Stimulated activated effector memory CD8-positive, alpha-beta T cell treated with anti-CD3 and anti-CD28 coated beads, Interleukin-12 subunit alpha, Interleukin-12 subunit beta, amount 100 ng/mL, for 72 hours (primary cell): ENCODE measurements at regions not wholly inside any gene's neighbourhood (a gene's known extent, or its start where the extent isn't known, plus 50 kb on each side); places are given as distances from the start of the nearest gene placed in this dataset.
"Not testable (repeated sequence)": the region's sequence is repeated elsewhere in the genome, so short reads cannot be mapped to it uniquely, and the experiment has no call there.

Experiments used
- ATAC-seq: fragments of 150-1000 bp; cut with Tn5 transposase; 2 replicates; pipeline ENCODE4 v1.10.0; 2021
- DNase-seq, 2 donors: peaks; one replicate each; pipeline ENCODE4 v3.0.0; 2021 to 2022; ENCODE audit warnings: low spot score in 2 of 2
- H3K27ac Mint-ChIP-seq: one replicate; pipeline ENCODE4 v1.8.0; 2022; ENCODE audit warnings: mild to moderate bottlenecking, mixed read lengths
- H3K36me3 Mint-ChIP-seq: one replicate; pipeline ENCODE4 v1.8.0; 2022; ENCODE audit warnings: mild to moderate bottlenecking, mixed read lengths
- H3K4me1 Mint-ChIP-seq: one replicate; pipeline ENCODE4 v1.8.0; 2022; ENCODE audit warnings: mixed read lengths
- H3K4me3 Mint-ChIP-seq: one replicate; pipeline ENCODE4 v1.8.0; 2022; ENCODE audit warnings: mild to moderate bottlenecking, mixed read lengths
- H3K9me3 Mint-ChIP-seq: one replicate; pipeline ENCODE4 v1.8.0; 2022; ENCODE audit warnings: mixed read lengths

DNA sequence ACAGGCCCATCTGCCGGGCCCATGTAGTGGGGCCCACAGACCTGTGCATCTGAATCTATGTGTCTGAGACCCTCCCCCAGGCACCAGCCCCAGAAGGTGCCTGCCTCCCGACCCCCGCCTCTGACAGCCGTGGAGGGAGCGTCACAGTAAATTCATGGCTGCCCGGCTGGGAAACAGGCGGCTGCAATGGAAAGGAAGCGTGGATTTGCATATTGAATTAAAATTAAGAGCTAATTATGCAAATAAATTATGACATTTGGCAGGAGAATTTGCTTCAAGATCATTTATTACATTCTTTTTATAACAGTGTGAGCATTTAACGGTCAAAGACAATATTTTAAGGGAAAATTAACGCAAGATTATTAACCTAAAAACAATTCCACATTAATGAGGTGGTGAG, 92.3 kb downstream of the HIF1AN start:
- Mint-ChIP-seq H3K36me3 (no peaks in the 10 kb centered on the region), H3K27ac (no peak overlapping the region), H3K4me3 (no peak overlapping the region), H3K4me1 (no peaks in the 10 kb centered on the region), H3K9me3 (no peaks in the 10 kb centered on the region)
- no peak for DNase-seq
- ATAC-seq = no peak

- no peaks in the 10 kb centered on the region for H3K4me1 Mint-ChIP-seq
- no peak overlapping the region for H3K27ac Mint-ChIP-seq
- H3K36me3 Mint-ChIP-seq = no peaks in the 10 kb centered on the region
- DNase-seq (no peak), ATAC-seq (no peak)
- H3K9me3 Mint-ChIP-seq = no peaks in the 10 kb centered on the region
- no peak overlapping the region for H3K4me3 Mint-ChIP-seq
These were observed 95.4 kb downstream of the HIF1AN start for GRCh38 chr10:100631192-100631591.

- peak; percentile 31 for ATAC-seq
- no peak overlapping the region for H3K4me3 Mint-ChIP-seq
These were observed 96.3 kb downstream of the HIF1AN start for GRCh38 chr10:100632027-100632426.

GRCh38 chr10:100634034-100634433, 98.3 kb downstream of the HIF1AN start:
- DNase-seq = no peak
- no peaks in the 10 kb centered on the region for H3K4me1 Mint-ChIP-seq
- H3K36me3 Mint-ChIP-seq = no peaks in the 10 kb centered on the region
- H3K27ac Mint-ChIP-seq = no peak overlapping the region
- no peaks in the 10 kb centered on the region for H3K9me3 Mint-ChIP-seq
- no peak for ATAC-seq
- H3K4me3 Mint-ChIP-seq = no peak overlapping the region

More at GRCh38 chr10:100632027-100632426, 96.3 kb downstream of the HIF1AN start:
- Mint-ChIP-seq H3K36me3 (no peaks in the 10 kb centered on the region), H3K27ac (no peak overlapping the region), H3K9me3 (no peaks in the 10 kb centered on the region), H3K4me1 (no peaks in the 10 kb centered on the region)
- DNase-seq = no peak

- Mint-ChIP-seq H3K4me1 (peaks cover 2% of the 10 kb centered on the region), H3K36me3 (no peaks in the 10 kb centered on the region), H3K27ac (no peak overlapping the region), H3K9me3 (no peaks in the 10 kb centered on the region), H3K4me3 (no peak overlapping the region)
- DNase-seq (no peak), ATAC-seq (no peak)
These were observed 101.3 kb downstream of the HIF1AN start for GRCh38 chr10:100636848-100637553.

DNA sequence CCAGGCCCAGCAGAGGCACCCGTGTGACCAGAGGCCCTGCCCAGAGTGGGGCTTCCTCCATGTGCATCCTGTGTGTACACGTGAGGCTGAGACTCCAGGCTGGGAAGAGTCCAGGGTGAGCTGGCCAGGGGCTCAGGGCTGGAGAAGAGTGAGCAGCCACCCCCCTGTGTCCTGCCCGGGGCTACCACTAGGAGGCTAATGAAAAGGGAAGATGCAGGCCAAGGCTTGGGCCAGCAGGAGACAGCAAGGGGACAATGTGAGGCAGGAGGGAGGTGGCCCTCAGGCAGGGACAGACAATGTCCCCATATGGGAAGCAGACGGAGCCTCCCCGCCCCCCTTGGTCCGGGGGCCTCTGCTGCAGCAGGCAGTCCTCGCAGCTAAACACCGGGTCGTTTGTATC, 102.0 kb downstream of the HIF1AN start:
- Mint-ChIP-seq H3K36me3 (no peaks in the 10 kb centered on the region), H3K27ac (no peak overlapping the region), H3K4me1 (peaks cover 10% of the 10 kb centered on the region), H3K4me3 (no peak overlapping the region), H3K9me3 (no peaks in the 10 kb centered on the region)
- ATAC-seq (peak; percentile 55), DNase-seq (no peak)

DNA sequence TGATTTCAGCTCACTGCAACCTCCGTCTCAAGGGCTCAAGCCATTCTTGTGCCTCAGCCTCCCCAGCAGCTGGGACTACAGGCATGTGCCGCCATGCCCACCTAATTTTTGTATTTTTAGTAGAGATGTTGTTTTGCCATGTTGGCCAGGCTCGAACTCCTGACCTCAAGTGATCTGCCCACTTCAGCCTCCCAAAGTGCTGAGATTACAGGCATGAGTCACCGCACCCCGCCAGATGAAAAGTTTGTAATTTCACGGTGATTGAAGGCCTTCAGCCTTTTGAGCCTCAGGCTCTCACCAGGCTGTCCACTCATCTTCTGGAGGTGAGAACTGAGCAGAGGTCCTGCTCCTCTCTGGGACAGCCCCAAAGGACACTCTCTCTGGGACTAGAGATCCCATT, 103.2 kb downstream of the HIF1AN start:
- H3K4me1 Mint-ChIP-seq = peaks cover 11% of the 10 kb centered on the region
- not testable (repeated sequence) for H3K36me3 Mint-ChIP-seq, H3K9me3 Mint-ChIP-seq, ATAC-seq, DNase-seq, H3K4me3 Mint-ChIP-seq, H3K27ac Mint-ChIP-seq

GRCh38 chr10:100642295-100642994, 102.9 kb upstream of the PAX2 start:
- Mint-ChIP-seq H3K9me3 (no peaks in the 10 kb centered on the region), H3K27ac (no peak overlapping the region), H3K4me1 (peaks cover 11% of the 10 kb centered on the region), H3K36me3 (no peaks in the 10 kb centered on the region), H3K4me3 (no peak overlapping the region)
- DNase-seq (no peak), ATAC-seq (peak; percentile 62)

- ATAC-seq = peak; percentile 19
- DNase-seq = no peak
- Mint-ChIP-seq H3K36me3 (no peaks in the 10 kb centered on the region), H3K9me3 (no peaks in the 10 kb centered on the region), H3K4me1 (peaks cover 11% of the 10 kb centered on the region), H3K27ac (no peak overlapping the region), H3K4me3 (no peak overlapping the region)
These were observed 100.3 kb upstream of the PAX2 start for GRCh38 chr10:100645091-100645490.

DNA sequence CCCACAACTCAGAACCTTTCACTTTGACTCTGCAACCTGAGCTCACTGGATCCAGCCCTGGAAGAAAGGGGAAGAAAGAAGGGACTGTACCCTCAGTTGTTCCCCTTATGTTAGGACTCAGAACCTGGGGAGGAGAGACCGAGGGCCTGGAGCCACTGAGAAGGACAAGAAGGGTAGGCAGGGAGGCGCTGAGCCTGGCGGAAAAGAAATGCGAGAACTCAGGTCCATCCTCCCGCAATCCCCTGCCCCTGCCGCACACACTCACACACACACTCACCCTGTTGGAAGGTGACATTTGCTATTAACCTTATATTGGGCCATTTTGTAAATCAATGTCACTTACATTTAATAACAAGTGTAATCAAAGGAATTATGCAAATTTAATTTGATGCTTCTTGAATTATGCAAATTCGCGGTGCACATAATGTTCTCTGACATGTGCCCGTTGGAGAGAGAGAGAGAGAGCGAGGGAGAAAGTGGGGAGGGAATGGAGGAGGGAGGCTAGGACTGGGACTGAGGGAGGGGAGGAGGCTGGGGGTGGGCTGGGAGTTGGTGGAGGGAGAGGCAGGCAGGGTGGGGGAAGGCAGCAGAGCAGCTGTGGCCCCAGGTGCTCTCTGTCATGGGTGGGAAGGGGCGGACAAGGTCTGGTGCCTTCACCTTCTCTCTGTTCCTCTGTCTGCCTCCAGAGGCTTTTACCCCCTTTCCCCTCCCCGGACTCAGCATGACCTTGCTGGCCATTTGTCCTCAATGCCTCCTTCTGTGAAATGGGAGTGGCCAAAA, 99.6 kb upstream of the PAX2 start:
- Mint-ChIP-seq H3K4me1 (peaks cover 11% of the 10 kb centered on the region), H3K4me3 (no peak overlapping the region), H3K9me3 (no peaks in the 10 kb centered on the region), H3K36me3 (no peaks in the 10 kb centered on the region), H3K27ac (no peak overlapping the region)
- no peak for DNase-seq
- ATAC-seq = no peak

GRCh38 chr10:100647928-100648327, 97.5 kb upstream of the PAX2 start:
- no peaks in the 10 kb centered on the region for H3K4me1 Mint-ChIP-seq
- ATAC-seq = peak; percentile 55
- H3K9me3 Mint-ChIP-seq = no peaks in the 10 kb centered on the region
- H3K4me3 Mint-ChIP-seq = no peak overlapping the region
- no peak for DNase-seq
- H3K36me3 Mint-ChIP-seq = no peaks in the 10 kb centered on the region
- no peak overlapping the region for H3K27ac Mint-ChIP-seq

GRCh38 chr10:100650693-100651092, 94.7 kb upstream of the PAX2 start:
- ATAC-seq (no peak), DNase-seq (no peak)
- no peaks in the 10 kb centered on the region for H3K9me3 Mint-ChIP-seq
- no peak overlapping the region for H3K4me3 Mint-ChIP-seq
- no peak overlapping the region for H3K27ac Mint-ChIP-seq
- no peaks in the 10 kb centered on the region for H3K36me3 Mint-ChIP-seq
- H3K4me1 Mint-ChIP-seq = peaks cover 25% of the 10 kb centered on the region

DNA sequence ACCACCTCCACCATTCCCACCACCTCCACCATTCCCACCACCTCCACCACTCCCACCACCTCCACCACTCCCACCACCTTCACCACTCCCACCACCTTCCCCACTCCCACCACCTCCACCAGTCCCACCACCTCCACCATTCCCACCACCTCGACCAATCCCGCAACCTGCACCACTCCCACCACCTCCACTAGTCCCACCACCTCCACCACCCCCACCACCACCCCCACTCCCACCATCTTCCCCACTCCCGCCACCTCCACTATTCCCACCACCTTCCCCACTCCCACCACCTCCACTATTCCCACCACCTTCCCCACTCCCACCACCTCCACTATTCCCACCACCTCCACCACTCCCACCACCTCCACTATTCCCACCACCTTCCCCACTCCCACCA, 94.3 kb upstream of the PAX2 start:
- H3K4me3 Mint-ChIP-seq, H3K9me3 Mint-ChIP-seq, H3K36me3 Mint-ChIP-seq, H3K27ac Mint-ChIP-seq, ATAC-seq, DNase-seq: not testable (repeated sequence)
- H3K4me1 Mint-ChIP-seq = peaks cover 29% of the 10 kb centered on the region

- Mint-ChIP-seq H3K36me3 (no peaks in the 10 kb centered on the region), H3K27ac (no peak overlapping the region), H3K4me3 (no peak overlapping the region), H3K4me1 (peaks cover 29% of the 10 kb centered on the region), H3K9me3 (no peaks in the 10 kb centered on the region)
- no peak for DNase-seq
- no peak for ATAC-seq
These were observed 93.5 kb upstream of the PAX2 start for GRCh38 chr10:100651916-100652315.

DNA sequence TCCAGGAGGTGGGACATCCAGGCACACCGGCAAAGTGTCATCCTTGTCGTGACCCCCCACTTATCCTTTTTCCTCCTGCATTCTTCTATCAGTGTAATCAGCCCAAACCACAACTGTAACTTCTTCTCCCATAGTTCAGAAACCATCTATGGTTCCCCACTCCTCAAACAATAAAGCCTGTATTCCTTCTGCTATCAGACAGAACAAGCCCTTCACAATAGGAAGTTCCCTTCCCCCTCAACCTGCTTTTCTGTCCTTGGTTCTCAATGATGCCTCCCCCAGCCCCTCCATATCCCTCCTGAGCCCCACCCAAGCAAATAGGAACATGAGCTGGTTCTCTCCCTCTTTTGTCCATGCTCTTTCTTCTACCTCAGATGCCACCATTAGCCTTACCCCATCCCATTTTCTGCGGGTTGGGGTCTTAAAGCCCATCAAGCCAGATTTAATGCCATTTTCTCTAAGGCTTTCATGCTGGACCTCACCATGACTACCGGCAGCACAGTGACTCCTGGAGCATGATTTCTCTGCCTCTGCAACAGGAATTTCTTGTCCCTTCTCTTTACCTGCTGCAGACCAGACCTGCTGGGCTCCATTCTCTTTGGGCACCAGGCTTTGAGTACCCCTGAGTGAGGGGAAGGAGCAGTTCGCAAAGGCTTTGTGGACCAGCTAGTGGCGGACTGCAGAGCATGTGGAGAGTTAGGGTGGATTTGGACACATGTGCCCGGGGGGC, 92.8 kb upstream of the PAX2 start:
- H3K27ac Mint-ChIP-seq = no peak overlapping the region
- no peak overlapping the region for H3K4me3 Mint-ChIP-seq
- DNase-seq (no peak), ATAC-seq (no peak)
- H3K9me3 Mint-ChIP-seq = no peaks in the 10 kb centered on the region
- peaks cover 36% of the 10 kb centered on the region for H3K4me1 Mint-ChIP-seq
- H3K36me3 Mint-ChIP-seq = no peaks in the 10 kb centered on the region
